Thyroid gland (tissue), 4 donors: ENCODE measurements at regions not wholly inside any gene's neighbourhood (a gene's known extent, or its start where the extent isn't known, plus 50 kb on each side); places are given as distances from the start of the nearest gene placed in this dataset.

ENCODE experiments used
- DNase-seq, 2 donors: peaks; one replicate each; pipeline ENCODE4 v3.0.0-alpha.2; 2019
- H3K27ac ChIP-seq, 3 donors: fragments of 200-600 bp; sonication (generic); 1 replicate in 2 of 3; 2 replicates in 1 of 3; pipeline ENCODE4 v1.5.1; 2016 to 2019; ENCODE audit warnings: mild to moderate bottlenecking in 1 of 3, moderate library complexity in 1 of 3
- H3K27me3 ChIP-seq: fragments of 200-600 bp; sonication (generic); one replicate; pipeline ENCODE4 v1.5.1; 2019
- H3K36me3 ChIP-seq, 2 donors: fragments of 200-600 bp; sonication (generic); one replicate each; pipeline ENCODE4 v1.5.1; 2016 to 2019
- H3K4me1 ChIP-seq, 2 donors: fragments of 200-600 bp; sonication (generic); one replicate each; pipeline ENCODE4 v1.5.1; 2017 to 2019
- H3K4me3 ChIP-seq, 3 donors: fragments of 200-600 bp; sonication (generic); replicated peaks in 1 of 3; 1 replicate in 2 of 3; 2 replicates in 1 of 3; pipeline ENCODE4 v1.5.1; 2016; ENCODE audit warnings: mild to moderate bottlenecking in 1 of 3
- H3K9me3 ChIP-seq: fragments of 200-600 bp; sonication (generic); one replicate; pipeline ENCODE4 v1.5.1; 2017
- POLR2A ChIP-seq, 2 donors: fragments of 450-650 bp; IDR thresholded peaks; one replicate each; pipeline ENCODE4 v1.6.1; 2017; ENCODE audit warnings: antibody characterized with exemption in 2 of 2, mild to moderate bottlenecking in 2 of 2, moderate library complexity in 1 of 2
- WGBS, 2 donors: methylation state at CpG; one replicate each; pipeline ENCODE4 v1.1.5; 2017; 5-methylcytosine and 5-hydroxymethylcytosine counted together
- intact Hi-C: fragments of 100-400 bp; cut with DNase I; formaldehyde crosslinking; loops from one replicate; pipeline ENCODE4 v1.15.1; 2023
- TF ChIP-seq, protein P1 (sequence below), 6 experiments: fragments of 200-600 bp in 3 of 6; fragments of 450-650 bp in 3 of 6; sonication (generic) in 3 of 6; IDR thresholded peaks; one replicate each; pipeline ENCODE4 v1.5.1; 2016 to 2019; ENCODE audit warnings: antibody characterized with exemption in 6 of 6, mild to moderate bottlenecking in 2 of 6, inconsistent platforms in 1 of 6, moderate library complexity in 1 of 6

DNA sequence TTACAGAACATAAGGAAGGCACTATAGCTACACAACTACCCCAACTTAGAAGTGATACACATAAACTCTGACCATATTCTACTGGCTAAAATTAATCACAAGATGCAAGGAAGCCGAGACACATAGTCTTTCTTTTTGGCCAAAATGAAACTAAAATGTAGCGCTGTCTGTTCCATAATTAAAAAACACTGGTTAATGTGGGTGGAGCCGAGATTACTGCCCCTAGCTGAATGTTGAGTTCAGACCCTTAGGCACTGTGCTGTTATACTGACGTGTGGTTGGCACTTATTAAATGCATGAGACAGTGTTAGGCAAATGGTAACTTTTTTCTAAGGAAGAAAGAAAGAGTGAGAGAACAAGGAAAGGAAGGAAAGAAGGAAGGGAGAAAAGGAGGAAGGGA, 254.6 kb upstream of the RND3 start:
- Histone ChIP-seq H3K4me1 (no peaks in the 10 kb centered on the region), H3K4me3 (no peak overlapping the region), H3K27ac (no peak overlapping the region), H3K36me3 (no peaks in the 10 kb centered on the region), H3K9me3 (no peaks in the 10 kb centered on the region), H3K27me3 (no peaks in the 10 kb centered on the region)
- intact Hi-C loops, result no loop called here
- TF ChIP-seq, protein P1, sequence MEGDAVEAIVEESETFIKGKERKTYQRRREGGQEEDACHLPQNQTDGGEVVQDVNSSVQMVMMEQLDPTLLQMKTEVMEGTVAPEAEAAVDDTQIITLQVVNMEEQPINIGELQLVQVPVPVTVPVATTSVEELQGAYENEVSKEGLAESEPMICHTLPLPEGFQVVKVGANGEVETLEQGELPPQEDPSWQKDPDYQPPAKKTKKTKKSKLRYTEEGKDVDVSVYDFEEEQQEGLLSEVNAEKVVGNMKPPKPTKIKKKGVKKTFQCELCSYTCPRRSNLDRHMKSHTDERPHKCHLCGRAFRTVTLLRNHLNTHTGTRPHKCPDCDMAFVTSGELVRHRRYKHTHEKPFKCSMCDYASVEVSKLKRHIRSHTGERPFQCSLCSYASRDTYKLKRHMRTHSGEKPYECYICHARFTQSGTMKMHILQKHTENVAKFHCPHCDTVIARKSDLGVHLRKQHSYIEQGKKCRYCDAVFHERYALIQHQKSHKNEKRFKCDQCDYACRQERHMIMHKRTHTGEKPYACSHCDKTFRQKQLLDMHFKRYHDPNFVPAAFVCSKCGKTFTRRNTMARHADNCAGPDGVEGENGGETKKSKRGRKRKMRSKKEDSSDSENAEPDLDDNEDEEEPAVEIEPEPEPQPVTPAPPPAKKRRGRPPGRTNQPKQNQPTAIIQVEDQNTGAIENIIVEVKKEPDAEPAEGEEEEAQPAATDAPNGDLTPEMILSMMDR (IDR thresholded peaks at IDR 0.05), result no peak
- TF ChIP-seq POLR2A (IDR thresholded peaks at IDR 0.05), result no peak
- 83 to 92% methylated on average over 4 of the region's 4 CpGs for WGBS, 2 donors
- DNase-seq, result no peak

DNA sequence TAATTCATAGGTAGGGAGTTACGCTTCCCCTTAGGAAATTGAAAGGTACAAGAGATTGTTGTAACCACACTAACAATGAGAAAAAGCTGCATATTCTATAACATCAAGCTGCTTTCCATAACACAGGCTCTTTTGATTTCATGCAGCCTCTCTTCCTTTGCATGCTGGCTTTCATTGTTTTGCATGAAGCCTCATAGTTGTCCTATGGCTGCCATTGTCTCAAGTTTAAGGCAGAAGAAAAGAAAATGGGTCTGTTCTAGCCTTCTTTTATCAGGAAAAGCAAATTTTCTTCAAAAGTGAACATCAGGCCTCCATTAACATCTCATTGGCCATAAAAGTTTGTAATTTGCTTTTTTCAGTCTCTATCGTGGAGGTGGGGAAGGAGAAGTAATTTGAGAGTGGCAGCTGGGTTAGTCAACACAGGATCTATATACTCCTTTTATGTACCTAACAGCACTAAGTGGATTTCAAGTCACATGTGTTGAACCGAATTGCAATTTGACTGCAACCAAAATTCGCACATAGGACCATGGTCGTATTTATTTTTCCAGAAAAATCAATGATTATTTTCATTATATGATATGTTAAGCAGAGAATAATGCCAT, 248.5 kb upstream of the RND3 start:
- H3K9me3 ChIP-seq, result no peaks in the 10 kb centered on the region
- 77 to 82% methylated on average over 5 of the region's 5 CpGs for WGBS, 2 donors
- TF ChIP-seq, protein P1 (IDR thresholded peaks at IDR 0.05), result no peak
- TF ChIP-seq POLR2A (IDR thresholded peaks at IDR 0.05), result no peak
- H3K36me3 ChIP-seq, result no peaks in the 10 kb centered on the region
- no peak overlapping the region for H3K4me3 ChIP-seq
- no peak for DNase-seq
- intact Hi-C loops, result no loop called here
- H3K4me1 ChIP-seq, result no peaks in the 10 kb centered on the region
- no peaks in the 10 kb centered on the region for H3K27me3 ChIP-seq
- H3K27ac ChIP-seq, result no peak overlapping the region

DNA sequence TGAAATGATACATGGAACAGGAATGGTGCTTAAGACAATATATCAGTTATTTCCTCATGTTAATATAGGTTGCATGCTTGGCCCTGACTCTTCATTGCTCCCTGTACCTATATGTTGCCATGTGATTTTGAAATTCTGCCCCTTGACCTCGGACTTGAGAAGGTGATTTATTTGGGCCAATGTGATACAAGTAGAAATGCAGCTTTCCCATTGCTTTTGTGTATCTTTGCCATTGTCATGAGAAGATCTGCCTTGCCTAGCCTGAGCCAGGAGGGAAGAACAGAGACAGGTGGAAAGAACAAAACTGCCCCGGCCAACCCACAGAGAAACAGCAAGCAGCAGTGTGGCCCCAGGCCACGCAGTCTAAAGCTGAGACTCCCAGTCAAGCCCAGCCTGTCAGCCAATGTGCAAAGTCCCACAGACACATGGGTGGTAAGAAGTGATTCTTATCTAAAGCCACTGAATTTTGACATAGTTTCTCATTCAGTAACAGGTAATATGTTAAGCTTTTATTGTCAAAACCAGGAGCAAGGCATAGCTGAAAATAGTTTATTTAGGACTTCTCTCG, 245.7 kb upstream of the RND3 start:
- intact Hi-C loops, result no loop called here
- DNase-seq, result no peak
- Histone ChIP-seq H3K4me3 (no peak overlapping the region), H3K4me1 (no peaks in the 10 kb centered on the region), H3K27me3 (no peaks in the 10 kb centered on the region), H3K9me3 (no peaks in the 10 kb centered on the region), H3K36me3 (no peaks in the 10 kb centered on the region), H3K27ac (no peak overlapping the region)
- TF ChIP-seq POLR2A (IDR thresholded peaks at IDR 0.05), result no peak
- TF ChIP-seq, protein P1 (IDR thresholded peaks at IDR 0.05), result no peak
- WGBS, 2 donors, result 83 to 84% methylated on average over 4 of the region's 4 CpGs

DNA sequence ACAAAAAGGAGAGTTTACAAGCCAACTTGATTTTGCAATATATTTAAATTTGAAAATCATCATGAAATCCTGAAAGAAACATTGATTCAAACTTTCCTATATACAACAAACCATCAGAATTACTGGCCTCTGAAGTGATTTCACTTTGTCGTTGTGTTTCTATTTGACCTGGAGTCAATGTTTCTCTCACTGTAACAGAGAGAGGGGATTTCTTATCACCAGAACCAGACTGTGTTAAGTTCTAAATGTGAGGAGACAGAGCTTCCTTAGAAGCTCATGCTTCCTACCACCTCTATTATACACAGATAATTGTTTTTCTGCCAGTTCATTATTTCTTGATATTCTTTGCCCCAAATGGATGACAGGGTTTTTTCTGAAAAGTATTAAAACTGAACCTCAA, 245.0 kb upstream of the RND3 start:
- Histone ChIP-seq H3K9me3 (no peaks in the 10 kb centered on the region), H3K4me3 (no peak overlapping the region), H3K36me3 (no peaks in the 10 kb centered on the region), H3K4me1 (no peaks in the 10 kb centered on the region), H3K27me3 (no peaks in the 10 kb centered on the region), H3K27ac (no peak overlapping the region)
- no peak for DNase-seq
- WGBS, 2 donors, result 41 to 49% methylated on average over 1 of the region's 1 CpG
- no peak for TF ChIP-seq POLR2A (IDR thresholded peaks at IDR 0.05)
- TF ChIP-seq, protein P1 (IDR thresholded peaks at IDR 0.05), result no peak
- intact Hi-C loops, result no loop called here

DNA sequence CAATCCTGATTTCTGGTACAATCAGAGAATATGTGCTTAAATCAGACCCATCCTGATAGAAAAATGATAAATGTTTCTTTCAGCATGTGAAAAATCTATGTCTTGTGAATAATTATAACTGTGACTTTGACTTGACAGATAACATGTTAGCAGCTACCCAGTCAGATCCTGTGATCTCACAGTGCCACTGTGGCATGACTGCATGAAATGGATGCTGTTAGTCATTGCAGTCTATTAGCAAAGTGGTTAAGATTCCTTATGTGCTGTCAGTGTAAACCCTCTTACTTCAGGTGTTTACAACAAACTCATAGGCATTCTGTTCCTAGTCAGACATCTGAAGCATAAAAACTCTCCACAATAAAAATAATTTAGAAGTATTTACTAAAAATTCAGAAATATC, 244.6 kb upstream of the RND3 start:
- DNase-seq, result no peak
- H3K36me3 ChIP-seq, result no peaks in the 10 kb centered on the region
- no peaks in the 10 kb centered on the region for H3K27me3 ChIP-seq
- no peaks in the 10 kb centered on the region for H3K4me1 ChIP-seq
- H3K27ac ChIP-seq, result no peak overlapping the region
- intact Hi-C loops, result no loop called here
- no peak overlapping the region for H3K4me3 ChIP-seq
- TF ChIP-seq, protein P1 (IDR thresholded peaks at IDR 0.05), result no peak
- TF ChIP-seq POLR2A (IDR thresholded peaks at IDR 0.05), result no peak
- no peaks in the 10 kb centered on the region for H3K9me3 ChIP-seq
